ENCODE measurements at regions not wholly inside any gene's neighbourhood (a gene's known extent, or its start where the extent isn't known, plus 50 kb on each side); places are given as distances from the start of the nearest gene placed in this dataset.

GRCh38 chr20:20892328-20892727, 179.9 kb upstream of the RALGAPA2 start:
- no peak overlapping the region for H3K4me3 ChIP-seq (ENCODE audit: low read depth, low read length)
- DNase-seq (ENCODE audit: low read depth) (no peak), FAIRE-seq (no peak)
- H3K27me3 ChIP-seq (ENCODE audit: control insufficient read depth, insufficient read depth, low read length) = no peaks in the 10 kb centered on the region
- TF ChIP-seq CTCF (IDR thresholded peaks at IDR 0.05; ENCODE audit: insufficient read depth, low read length, severe bottlenecking) = no peak
- no peaks in the 10 kb centered on the region for H3K36me3 ChIP-seq (ENCODE audit: control insufficient read depth, insufficient read depth, low read length)

- no peaks in the 10 kb centered on the region for H3K36me3 ChIP-seq (ENCODE audit: control insufficient read depth, insufficient read depth, low read length)
- FAIRE-seq (no peak), DNase-seq (ENCODE audit: low read depth) (no peak)
- H3K27me3 ChIP-seq (ENCODE audit: control insufficient read depth, insufficient read depth, low read length) = no peaks in the 10 kb centered on the region
- no peak for TF ChIP-seq CTCF (IDR thresholded peaks at IDR 0.05; ENCODE audit: insufficient read depth, low read length, severe bottlenecking)
- H3K4me3 ChIP-seq (ENCODE audit: low read depth, low read length) = no peak overlapping the region
These were observed 178.3 kb upstream of the RALGAPA2 start for GRCh38 chr20:20890751-20891150.

GRCh38 chr20:20888936-20889335, 176.5 kb upstream of the RALGAPA2 start:
- Histone ChIP-seq H3K36me3 (ENCODE audit: control insufficient read depth, insufficient read depth, low read length) (no peaks in the 10 kb centered on the region), H3K27me3 (ENCODE audit: control insufficient read depth, insufficient read depth, low read length) (no peaks in the 10 kb centered on the region), H3K4me3 (ENCODE audit: low read depth, low read length) (no peak overlapping the region)
- FAIRE-seq = no peak
- TF ChIP-seq CTCF (IDR thresholded peaks at IDR 0.05; ENCODE audit: insufficient read depth, low read length, severe bottlenecking) = no peak
- no peak for DNase-seq (ENCODE audit: low read depth)

DNA sequence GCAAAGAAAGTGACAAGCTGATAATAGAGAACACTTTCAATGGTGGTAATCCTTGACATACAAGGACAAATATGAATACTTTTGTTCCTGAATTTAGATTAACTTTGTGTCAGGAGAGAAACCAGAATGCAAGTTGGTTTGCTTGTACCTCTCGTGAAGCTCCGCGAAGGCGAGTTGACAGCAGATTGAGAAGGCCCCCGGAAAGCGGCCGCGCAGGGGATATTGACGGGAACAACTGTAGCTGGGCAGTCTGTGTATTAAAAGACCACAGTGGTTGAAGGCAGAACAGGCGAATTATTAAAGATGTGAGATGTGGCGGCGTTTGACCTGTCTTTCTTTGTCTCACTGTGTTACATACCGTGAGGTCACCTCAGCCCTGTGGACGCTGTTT, 175.8 kb upstream of the RALGAPA2 start:
- H3K27me3 ChIP-seq (ENCODE audit: control insufficient read depth, insufficient read depth, low read length) = no peaks in the 10 kb centered on the region
- no peaks in the 10 kb centered on the region for H3K36me3 ChIP-seq (ENCODE audit: control insufficient read depth, insufficient read depth, low read length)
- no peak for DNase-seq (ENCODE audit: low read depth)
- TF ChIP-seq CTCF (IDR thresholded peaks at IDR 0.05; ENCODE audit: insufficient read depth, low read length, severe bottlenecking) = no peak
- no peak overlapping the region for H3K4me3 ChIP-seq (ENCODE audit: low read depth, low read length)
- no peak for FAIRE-seq

- no peak for DNase-seq (ENCODE audit: low read depth)
- H3K36me3 ChIP-seq (ENCODE audit: control insufficient read depth, insufficient read depth, low read length) = no peaks in the 10 kb centered on the region
- no peak overlapping the region for H3K4me3 ChIP-seq (ENCODE audit: low read depth, low read length)
- H3K27me3 ChIP-seq (ENCODE audit: control insufficient read depth, insufficient read depth, low read length) = no peaks in the 10 kb centered on the region
- FAIRE-seq = no peak
- TF ChIP-seq CTCF (IDR thresholded peaks at IDR 0.05; ENCODE audit: insufficient read depth, low read length, severe bottlenecking) = no peak
These were observed 175.3 kb upstream of the RALGAPA2 start for GRCh38 chr20:20887593-20888265.

DNA sequence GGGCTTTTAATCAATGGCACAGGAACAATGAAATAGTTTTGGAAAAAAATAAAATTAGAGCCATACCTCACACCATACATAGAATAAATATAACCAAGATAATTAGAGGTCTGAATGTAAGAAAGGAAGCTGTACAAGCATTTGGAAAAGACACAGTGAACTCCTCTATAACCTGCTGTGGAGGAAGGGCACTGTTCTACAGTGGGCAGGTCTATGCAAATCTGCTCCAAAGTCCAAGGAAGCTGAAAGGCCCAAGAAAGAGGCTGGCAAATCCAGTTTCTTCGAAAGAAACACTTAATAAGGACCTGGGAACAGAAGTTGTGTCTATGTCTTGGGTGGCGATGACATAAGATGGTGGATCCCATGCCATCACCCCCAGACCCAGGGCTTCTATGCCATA, 169.4 kb upstream of the RALGAPA2 start:
- TF ChIP-seq CTCF (IDR thresholded peaks at IDR 0.05; ENCODE audit: insufficient read depth, low read length, severe bottlenecking) = no peak
- Histone ChIP-seq H3K36me3 (ENCODE audit: control insufficient read depth, insufficient read depth, low read length) (no peaks in the 10 kb centered on the region), H3K4me3 (ENCODE audit: low read depth, low read length) (no peak overlapping the region), H3K27me3 (ENCODE audit: control insufficient read depth, insufficient read depth, low read length) (no peaks in the 10 kb centered on the region)
- no peak for FAIRE-seq
- DNase-seq (ENCODE audit: low read depth) = no peak
